ENCODE measurements at regions not wholly inside any gene's neighbourhood (a gene's known extent, or its start where the extent isn't known, plus 50 kb on each side); places are given as distances from the start of the nearest gene placed in this dataset.

- TF ChIP-seq CTCF (IDR thresholded peaks at IDR 0.05; ENCODE audit: poor library complexity, severe bottlenecking) (no peak), EP300 (conservative IDR thresholded peaks at IDR 0.05; ENCODE audit: poor library complexity, severe bottlenecking) (no peak), EZH2 (IDR thresholded peaks at IDR 0.05; ENCODE audit: borderline replicate concordance, insufficient read depth, low read length, poor library complexity, severe bottlenecking) (no peak), RAD21 (conservative IDR thresholded peaks at IDR 0.05) (no peak), REST (IDR thresholded peaks at IDR 0.05; ENCODE audit: borderline replicate concordance) (no peak), POLR2AphosphoS5 (IDR thresholded peaks at IDR 0.05) (no peak), SMC3 (conservative IDR thresholded peaks at IDR 0.05; ENCODE audit: poor library complexity) (no peak), MXI1 (conservative IDR thresholded peaks at IDR 0.05; ENCODE audit: poor library complexity, severe bottlenecking) (no peak)
Measured at GRCh38 chr10:121380211-121380610, 218.0 kb downstream of the FGFR2 start.
